ENCODE measurements at regions not wholly inside any gene's neighbourhood (a gene's known extent, or its start where the extent isn't known, plus 50 kb on each side); places are given as distances from the start of the nearest gene placed in this dataset.

DNA sequence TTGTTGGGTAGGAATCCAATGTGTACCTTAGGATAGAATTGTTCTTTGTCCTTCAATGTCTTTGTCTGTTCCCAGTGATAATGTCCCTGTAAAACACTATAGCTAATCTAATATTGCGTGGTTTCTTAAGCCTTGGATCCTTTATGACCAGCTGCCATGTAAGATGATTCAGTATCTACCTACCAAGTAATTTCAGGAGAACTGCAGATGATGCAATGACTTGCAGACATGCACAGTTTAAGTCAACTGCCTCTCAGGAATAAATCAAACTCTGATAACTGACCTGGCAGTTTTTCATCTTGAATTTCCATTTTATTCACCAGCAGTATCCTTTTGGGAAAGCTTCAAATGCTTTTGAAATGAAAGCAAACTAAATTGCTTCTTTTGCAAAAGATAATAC lies 157.8 kb downstream of the TPBG start:
- no peaks in the 10 kb centered on the region for H3K79me2 ChIP-seq (ENCODE audit: insufficient read depth, low read depth, low read length)
- H4K20me1 ChIP-seq (ENCODE audit: insufficient read depth, low read length) = no peaks in the 10 kb centered on the region
- no TSS peak for BruUV-seq (replicated peaks)
- no peak for DNase-seq (ENCODE audit: low spot score)
- no peaks in the 10 kb centered on the region for H3K9me3 ChIP-seq (ENCODE audit: low read length)
- ChIA-PET POLR2A (interaction anchor here (1.2 kb wide), 1 partner anchor 118 kb away, joined by 3 read pairs; no protein-coding TSS in a partner anchor), CTCF (ENCODE audit: unreplicated experiment) (no interaction called here)
- no peaks in the 10 kb centered on the region for H3K9me2 ChIP-seq (ENCODE audit: insufficient read depth, low read length)
- H3K4me2 ChIP-seq (ENCODE audit: low read length) = no peak overlapping the region
- TF ChIP-seq, protein P1, sequence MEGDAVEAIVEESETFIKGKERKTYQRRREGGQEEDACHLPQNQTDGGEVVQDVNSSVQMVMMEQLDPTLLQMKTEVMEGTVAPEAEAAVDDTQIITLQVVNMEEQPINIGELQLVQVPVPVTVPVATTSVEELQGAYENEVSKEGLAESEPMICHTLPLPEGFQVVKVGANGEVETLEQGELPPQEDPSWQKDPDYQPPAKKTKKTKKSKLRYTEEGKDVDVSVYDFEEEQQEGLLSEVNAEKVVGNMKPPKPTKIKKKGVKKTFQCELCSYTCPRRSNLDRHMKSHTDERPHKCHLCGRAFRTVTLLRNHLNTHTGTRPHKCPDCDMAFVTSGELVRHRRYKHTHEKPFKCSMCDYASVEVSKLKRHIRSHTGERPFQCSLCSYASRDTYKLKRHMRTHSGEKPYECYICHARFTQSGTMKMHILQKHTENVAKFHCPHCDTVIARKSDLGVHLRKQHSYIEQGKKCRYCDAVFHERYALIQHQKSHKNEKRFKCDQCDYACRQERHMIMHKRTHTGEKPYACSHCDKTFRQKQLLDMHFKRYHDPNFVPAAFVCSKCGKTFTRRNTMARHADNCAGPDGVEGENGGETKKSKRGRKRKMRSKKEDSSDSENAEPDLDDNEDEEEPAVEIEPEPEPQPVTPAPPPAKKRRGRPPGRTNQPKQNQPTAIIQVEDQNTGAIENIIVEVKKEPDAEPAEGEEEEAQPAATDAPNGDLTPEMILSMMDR (conservative IDR thresholded peaks at IDR 0.05; ENCODE audit: low read length) = no peak
- TF ChIP-seq EZH2phosphoT487 (IDR thresholded peaks at IDR 0.05; ENCODE audit: borderline replicate concordance, low read depth, low read length) = no peak
- no peaks in the 10 kb centered on the region for H3K4me1 ChIP-seq (ENCODE audit: insufficient read depth, low read length, poor library complexity, severe bottlenecking)
- H3K27ac ChIP-seq (ENCODE audit: low read depth, low read length, poor library complexity, severe bottlenecking) = no peak overlapping the region
- no peak overlapping the region for H2AFZ ChIP-seq (ENCODE audit: low read length)
- no peaks in the 10 kb centered on the region for H3K36me3 ChIP-seq (ENCODE audit: insufficient read depth, low read length)
- intact Hi-C loops (cut with micrococcal nuclease; ENCODE audit: unreplicated experiment) = no loop called here
- H3K4me3 ChIP-seq (ENCODE audit: low read depth, low read length, poor library complexity, severe bottlenecking) = no peak overlapping the region

GRCh38 chr6:82521861-82522260 lies 158.2 kb downstream of the TPBG start:
- no peak overlapping the region for H2AFZ ChIP-seq (ENCODE audit: low read length)
- H3K4me3 ChIP-seq (ENCODE audit: low read depth, low read length, poor library complexity, severe bottlenecking) = no peak overlapping the region
- H3K9me3 ChIP-seq (ENCODE audit: low read length) = no peaks in the 10 kb centered on the region
- no peak for DNase-seq (ENCODE audit: low spot score)
- intact Hi-C loops (cut with micrococcal nuclease; ENCODE audit: unreplicated experiment) = no loop called here
- no peak overlapping the region for H3K27ac ChIP-seq (ENCODE audit: low read depth, low read length, poor library complexity, severe bottlenecking)
- no peak for TF ChIP-seq EZH2phosphoT487 (IDR thresholded peaks at IDR 0.05; ENCODE audit: borderline replicate concordance, low read depth, low read length)
- TF ChIP-seq, protein P1 (conservative IDR thresholded peaks at IDR 0.05; ENCODE audit: low read length) = no peak
- ChIA-PET CTCF (ENCODE audit: unreplicated experiment) (no interaction called here), POLR2A (interaction anchor here (1.2 kb wide), 1 partner anchor 118 kb away, joined by 3 read pairs; no protein-coding TSS in a partner anchor)
- no peaks in the 10 kb centered on the region for H3K9me2 ChIP-seq (ENCODE audit: insufficient read depth, low read length)
- H3K4me2 ChIP-seq (ENCODE audit: low read length) = no peak overlapping the region
- no peaks in the 10 kb centered on the region for H3K79me2 ChIP-seq (ENCODE audit: insufficient read depth, low read depth, low read length)
- no peaks in the 10 kb centered on the region for H4K20me1 ChIP-seq (ENCODE audit: insufficient read depth, low read length)
- no peaks in the 10 kb centered on the region for H3K4me1 ChIP-seq (ENCODE audit: insufficient read depth, low read length, poor library complexity, severe bottlenecking)
- H3K36me3 ChIP-seq (ENCODE audit: insufficient read depth, low read length) = no peaks in the 10 kb centered on the region
- BruUV-seq (replicated peaks) = no TSS peak

DNA sequence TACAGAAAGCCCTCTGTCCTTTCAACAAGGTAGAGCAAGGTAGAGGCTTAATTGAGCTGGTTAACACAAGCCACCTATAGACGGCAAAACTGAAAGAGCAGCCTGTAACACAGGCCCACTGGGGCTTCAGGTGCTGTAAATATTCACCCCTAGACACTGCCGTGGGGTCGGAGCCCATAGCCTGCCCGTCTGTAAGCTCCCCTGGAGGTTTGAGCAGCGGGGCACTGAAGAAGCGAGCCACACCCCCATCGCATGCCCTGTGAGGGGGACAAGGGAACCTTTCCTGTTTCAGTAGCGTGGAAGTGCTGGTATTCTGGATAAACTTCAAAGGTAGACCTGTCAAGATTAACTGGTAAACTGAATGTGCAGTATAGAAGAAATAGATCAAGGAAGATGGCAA lies 160.4 kb downstream of the TPBG start:
- CTCF ChIA-PET (ENCODE audit: unreplicated experiment) = no interaction called here
- intact Hi-C loops (cut with micrococcal nuclease; ENCODE audit: unreplicated experiment) = no loop called here

More for the DNA sequence above, 160.4 kb downstream of the TPBG start:
- Histone ChIP-seq H3K79me2 (ENCODE audit: insufficient read depth, low read depth, low read length) (no peaks in the 10 kb centered on the region), H3K4me2 (ENCODE audit: low read length) (no peak overlapping the region), H3K36me3 (ENCODE audit: insufficient read depth, low read length) (no peaks in the 10 kb centered on the region), H3K4me1 (ENCODE audit: insufficient read depth, low read length, poor library complexity, severe bottlenecking) (no peaks in the 10 kb centered on the region), H3K9me3 (ENCODE audit: low read length) (no peaks in the 10 kb centered on the region), H2AFZ (ENCODE audit: low read length) (no peak overlapping the region), H3K27ac (ENCODE audit: low read depth, low read length, poor library complexity, severe bottlenecking) (no peak overlapping the region), H4K20me1 (ENCODE audit: insufficient read depth, low read length) (no peaks in the 10 kb centered on the region), H3K4me3 (ENCODE audit: low read depth, low read length, poor library complexity, severe bottlenecking) (no peak overlapping the region), H3K9me2 (ENCODE audit: insufficient read depth, low read length) (no peaks in the 10 kb centered on the region)
- no TSS peak for BruUV-seq (replicated peaks)
- TF ChIP-seq EZH2phosphoT487 (IDR thresholded peaks at IDR 0.05; ENCODE audit: borderline replicate concordance, low read depth, low read length) = no peak
- TF ChIP-seq, protein P1 (conservative IDR thresholded peaks at IDR 0.05; ENCODE audit: low read length) = no peak
- no peak for DNase-seq (ENCODE audit: low spot score)
- POLR2A ChIA-PET = no interaction called here
